PFSK-1 (cell line): ENCODE measurements at regions not wholly inside any gene's neighbourhood (a gene's known extent, or its start where the extent isn't known, plus 50 kb on each side); places are given as distances from the start of the nearest gene placed in this dataset.

Experiments
- FOXP2 ChIP-seq: optimal IDR thresholded peaks from 2 replicates; pipeline ENCODE3; 2011; ENCODE audit warnings: borderline replicate concordance, control low read depth, inconsistent platforms; ENCODE audit not compliant: insufficient read depth; ENCODE audit errors: extremely low read length, extremely low read depth
- POLR2AphosphoS5 ChIP-seq: IDR thresholded peaks from 2 replicates; pipeline ENCODE4 v1.6.1; 2012; ENCODE audit warnings: low read depth, mild to moderate bottlenecking, control low read depth, low read length, moderate library complexity
- SIN3A ChIP-seq: IDR thresholded peaks from 2 replicates; pipeline ENCODE4 v1.6.1; 2012; ENCODE audit warnings: mild to moderate bottlenecking, low read length, moderate library complexity, borderline replicate concordance; ENCODE audit not compliant: insufficient read depth
- TAF1 ChIP-seq: IDR thresholded peaks from 2 replicates; pipeline ENCODE4 v1.6.1; 2012; ENCODE audit warnings: low read length, control low read depth, borderline replicate concordance; ENCODE audit not compliant: insufficient read depth
- TF ChIP-seq, protein P1 (sequence below), 2 experiments: IDR thresholded peaks; 2 replicates each; pipeline versions ENCODE4 v1.6.1 to v1.8.0; 2011 to 2012; ENCODE audit warnings: low read depth in 2 of 2, low read length in 2 of 2, control low read depth in 1 of 2, inconsistent platforms in 1 of 2, mild to moderate bottlenecking in 1 of 2, moderate library complexity in 1 of 2; ENCODE audit not compliant: insufficient read depth in 1 of 2

DNA sequence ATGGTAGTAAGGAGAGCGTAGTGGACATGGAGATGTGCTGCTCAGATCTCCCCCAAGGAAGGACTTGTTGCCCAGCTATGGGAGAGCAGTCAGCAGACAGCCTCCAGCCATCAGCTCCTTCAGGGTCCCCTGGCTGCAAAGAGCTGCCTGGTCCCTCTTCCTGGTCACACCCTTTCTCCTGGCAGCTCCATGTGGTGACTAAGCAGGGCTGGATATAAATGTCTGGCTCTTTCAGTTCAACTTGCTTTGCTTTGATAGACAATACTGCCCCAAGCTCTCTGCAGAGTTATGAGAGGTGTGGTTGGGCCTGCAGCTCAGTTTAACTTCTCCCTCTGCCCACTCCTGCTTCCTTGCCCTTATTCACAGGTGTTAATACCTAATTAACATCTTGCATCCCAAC, 64.1 kb upstream of the DDR1 start:
- TF ChIP-seq POLR2AphosphoS5 (no peak), FOXP2 (no peak), SIN3A (no peak), TAF1 (no peak)
- TF ChIP-seq, protein P1, sequence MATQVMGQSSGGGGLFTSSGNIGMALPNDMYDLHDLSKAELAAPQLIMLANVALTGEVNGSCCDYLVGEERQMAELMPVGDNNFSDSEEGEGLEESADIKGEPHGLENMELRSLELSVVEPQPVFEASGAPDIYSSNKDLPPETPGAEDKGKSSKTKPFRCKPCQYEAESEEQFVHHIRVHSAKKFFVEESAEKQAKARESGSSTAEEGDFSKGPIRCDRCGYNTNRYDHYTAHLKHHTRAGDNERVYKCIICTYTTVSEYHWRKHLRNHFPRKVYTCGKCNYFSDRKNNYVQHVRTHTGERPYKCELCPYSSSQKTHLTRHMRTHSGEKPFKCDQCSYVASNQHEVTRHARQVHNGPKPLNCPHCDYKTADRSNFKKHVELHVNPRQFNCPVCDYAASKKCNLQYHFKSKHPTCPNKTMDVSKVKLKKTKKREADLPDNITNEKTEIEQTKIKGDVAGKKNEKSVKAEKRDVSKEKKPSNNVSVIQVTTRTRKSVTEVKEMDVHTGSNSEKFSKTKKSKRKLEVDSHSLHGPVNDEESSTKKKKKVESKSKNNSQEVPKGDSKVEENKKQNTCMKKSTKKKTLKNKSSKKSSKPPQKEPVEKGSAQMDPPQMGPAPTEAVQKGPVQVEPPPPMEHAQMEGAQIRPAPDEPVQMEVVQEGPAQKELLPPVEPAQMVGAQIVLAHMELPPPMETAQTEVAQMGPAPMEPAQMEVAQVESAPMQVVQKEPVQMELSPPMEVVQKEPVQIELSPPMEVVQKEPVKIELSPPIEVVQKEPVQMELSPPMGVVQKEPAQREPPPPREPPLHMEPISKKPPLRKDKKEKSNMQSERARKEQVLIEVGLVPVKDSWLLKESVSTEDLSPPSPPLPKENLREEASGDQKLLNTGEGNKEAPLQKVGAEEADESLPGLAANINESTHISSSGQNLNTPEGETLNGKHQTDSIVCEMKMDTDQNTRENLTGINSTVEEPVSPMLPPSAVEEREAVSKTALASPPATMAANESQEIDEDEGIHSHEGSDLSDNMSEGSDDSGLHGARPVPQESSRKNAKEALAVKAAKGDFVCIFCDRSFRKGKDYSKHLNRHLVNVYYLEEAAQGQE (IDR thresholded peaks at IDR 0.05; ENCODE audit: insufficient read depth in 1 of 2, low read depth in 2 of 2, low read length in 2 of 2), result no peak
